ENCODE measurements at regions not wholly inside any gene's neighbourhood (a gene's known extent, or its start where the extent isn't known, plus 50 kb on each side); places are given as distances from the start of the nearest gene placed in this dataset.

GRCh38 chr3:174681784-174682183 lies 177.3 kb upstream of the NAALADL2 start:
- TF ChIP-seq POLR2A (IDR thresholded peaks at IDR 0.05), result no peak
- TF ChIP-seq, protein P1, sequence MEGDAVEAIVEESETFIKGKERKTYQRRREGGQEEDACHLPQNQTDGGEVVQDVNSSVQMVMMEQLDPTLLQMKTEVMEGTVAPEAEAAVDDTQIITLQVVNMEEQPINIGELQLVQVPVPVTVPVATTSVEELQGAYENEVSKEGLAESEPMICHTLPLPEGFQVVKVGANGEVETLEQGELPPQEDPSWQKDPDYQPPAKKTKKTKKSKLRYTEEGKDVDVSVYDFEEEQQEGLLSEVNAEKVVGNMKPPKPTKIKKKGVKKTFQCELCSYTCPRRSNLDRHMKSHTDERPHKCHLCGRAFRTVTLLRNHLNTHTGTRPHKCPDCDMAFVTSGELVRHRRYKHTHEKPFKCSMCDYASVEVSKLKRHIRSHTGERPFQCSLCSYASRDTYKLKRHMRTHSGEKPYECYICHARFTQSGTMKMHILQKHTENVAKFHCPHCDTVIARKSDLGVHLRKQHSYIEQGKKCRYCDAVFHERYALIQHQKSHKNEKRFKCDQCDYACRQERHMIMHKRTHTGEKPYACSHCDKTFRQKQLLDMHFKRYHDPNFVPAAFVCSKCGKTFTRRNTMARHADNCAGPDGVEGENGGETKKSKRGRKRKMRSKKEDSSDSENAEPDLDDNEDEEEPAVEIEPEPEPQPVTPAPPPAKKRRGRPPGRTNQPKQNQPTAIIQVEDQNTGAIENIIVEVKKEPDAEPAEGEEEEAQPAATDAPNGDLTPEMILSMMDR (IDR thresholded peaks at IDR 0.05), result no peak
- intact Hi-C loops (cut with DNase I), result no loop called here
- H3K27me3 ChIP-seq, result no peaks in the 10 kb centered on the region
- DNase-seq (ENCODE audit: extremely low spot score in 2 of 2), result no peak
- no peak overlapping the region for H3K4me3 ChIP-seq
- H3K4me1 ChIP-seq, result no peaks in the 10 kb centered on the region
- no peaks in the 10 kb centered on the region for H3K36me3 ChIP-seq
- H3K27ac ChIP-seq, result no peak overlapping the region
- H3K9me3 ChIP-seq, result no peaks in the 10 kb centered on the region

GRCh38 chr3:174685796-174686195 lies 173.3 kb upstream of the NAALADL2 start:
- TF ChIP-seq POLR2A (IDR thresholded peaks at IDR 0.05), result no peak
- TF ChIP-seq, protein P1 (IDR thresholded peaks at IDR 0.05), result no peak
- no peak for TF ChIP-seq POLR2AphosphoS5 (IDR thresholded peaks at IDR 0.05; ENCODE audit: insufficient read depth in 1 of 2, low read depth in 1 of 2)
- Histone ChIP-seq H3K36me3 (no peaks in the 10 kb centered on the region), H3K4me3 (no peak overlapping the region), H3K27me3 (no peaks in the 10 kb centered on the region), H3K9me3 (no peaks in the 10 kb centered on the region), H3K27ac (no peak overlapping the region), H3K4me1 (no peaks in the 10 kb centered on the region)
- DNase-seq (ENCODE audit: extremely low spot score in 2 of 2), result no peak
- intact Hi-C loops (cut with DNase I), result no loop called here

DNA sequence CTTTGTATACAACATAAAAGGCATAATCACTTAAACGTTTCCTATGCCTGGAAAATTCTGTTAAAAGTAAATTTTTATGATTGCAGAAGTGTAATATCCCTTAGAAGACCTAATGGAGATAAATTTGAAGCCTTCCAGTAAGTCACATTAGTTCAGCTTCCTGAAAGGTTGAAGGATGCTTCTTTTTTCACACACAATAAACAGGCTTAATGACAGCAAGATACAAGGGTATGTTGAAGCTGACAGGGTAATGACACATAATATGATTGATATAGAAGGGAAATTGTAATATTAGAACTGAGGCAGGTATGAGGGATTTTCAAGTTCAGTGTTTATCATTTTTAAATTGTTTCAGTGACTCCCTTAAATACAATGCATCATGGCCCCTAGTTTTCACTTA lies 161.8 kb upstream of the NAALADL2 start:
- intact Hi-C loops (cut with DNase I), result no loop called here
- DNase-seq (ENCODE audit: extremely low spot score in 2 of 2), result no peak
- Histone ChIP-seq H3K27me3 (no peaks in the 10 kb centered on the region), H3K27ac (no peak overlapping the region), H3K4me3 (no peak overlapping the region), H3K4me1 (no peaks in the 10 kb centered on the region), H3K9me3 (no peaks in the 10 kb centered on the region), H3K36me3 (no peaks in the 10 kb centered on the region)
- TF ChIP-seq POLR2AphosphoS5 (IDR thresholded peaks at IDR 0.05; ENCODE audit: insufficient read depth in 1 of 2, low read depth in 1 of 2) (no peak), POLR2A (IDR thresholded peaks at IDR 0.05) (no peak)
- TF ChIP-seq, protein P1 (IDR thresholded peaks at IDR 0.05), result no peak

GRCh38 chr3:174700736-174701135 lies 158.4 kb upstream of the NAALADL2 start:
- no peak overlapping the region for H3K27ac ChIP-seq
- no peaks in the 10 kb centered on the region for H3K36me3 ChIP-seq
- TF ChIP-seq, protein P1 (IDR thresholded peaks at IDR 0.05), result no peak
- TF ChIP-seq POLR2A (IDR thresholded peaks at IDR 0.05) (no peak), POLR2AphosphoS5 (IDR thresholded peaks at IDR 0.05; ENCODE audit: insufficient read depth in 1 of 2, low read depth in 1 of 2) (no peak)
- H3K9me3 ChIP-seq, result no peaks in the 10 kb centered on the region
- H3K27me3 ChIP-seq, result no peaks in the 10 kb centered on the region
- DNase-seq (ENCODE audit: extremely low spot score in 2 of 2), result no peak
- H3K4me1 ChIP-seq, result no peaks in the 10 kb centered on the region
- H3K4me3 ChIP-seq, result no peak overlapping the region
- intact Hi-C loops (cut with DNase I), result no loop called here

GRCh38 chr3:174710612-174711011 lies 148.5 kb upstream of the NAALADL2 start:
- intact Hi-C loops (cut with DNase I), result no loop called here
- Histone ChIP-seq H3K4me1 (no peaks in the 10 kb centered on the region), H3K4me3 (no peak overlapping the region), H3K36me3 (no peaks in the 10 kb centered on the region), H3K27me3 (no peaks in the 10 kb centered on the region), H3K9me3 (no peaks in the 10 kb centered on the region), H3K27ac (no peak overlapping the region)
- TF ChIP-seq POLR2AphosphoS5 (IDR thresholded peaks at IDR 0.05; ENCODE audit: insufficient read depth in 1 of 2, low read depth in 1 of 2), result no peak
- no peak for TF ChIP-seq POLR2A (IDR thresholded peaks at IDR 0.05)
- no peak for DNase-seq (ENCODE audit: extremely low spot score in 2 of 2)

GRCh38 chr3:174715386-174715785 lies 143.7 kb upstream of the NAALADL2 start:
- Histone ChIP-seq H3K4me3 (no peak overlapping the region), H3K27ac (no peak overlapping the region), H3K36me3 (no peaks in the 10 kb centered on the region), H3K9me3 (no peaks in the 10 kb centered on the region), H3K27me3 (no peaks in the 10 kb centered on the region), H3K4me1 (no peaks in the 10 kb centered on the region)
- intact Hi-C loops (cut with DNase I), result no loop called here
- DNase-seq (ENCODE audit: extremely low spot score in 2 of 2), result no peak
- TF ChIP-seq, protein P1 (IDR thresholded peaks at IDR 0.05), result no peak
- TF ChIP-seq POLR2AphosphoS5 (IDR thresholded peaks at IDR 0.05; ENCODE audit: insufficient read depth in 1 of 2, low read depth in 1 of 2) (no peak), POLR2A (IDR thresholded peaks at IDR 0.05) (no peak)

All from vagina (tissue), 2 donors.